ENCODE measurements at regions not wholly inside any gene's neighbourhood (a gene's known extent, or its start where the extent isn't known, plus 50 kb on each side); places are given as distances from the start of the nearest gene placed in this dataset.
"Not testable (repeated sequence)": the region's sequence is repeated elsewhere in the genome, so short reads cannot be mapped to it uniquely, and the experiment has no call there.

GRCh38 chr4:3611778-3612177 is 79.6 kb upstream of the LRPAP1 start:
- peaks cover 18% of the 10 kb centered on the region for H3K27me3 Mint-ChIP-seq (ENCODE audit: insufficient read depth, low read depth)
- DNase-seq (ENCODE audit: low spot score) = no peak
- H3K27ac ChIP-seq = no peak overlapping the region
- H3K79me2 ChIP-seq (ENCODE audit: low read depth) = no peaks in the 10 kb centered on the region
- no peaks in the 10 kb centered on the region for H3K27me3 ChIP-seq
- H3K27ac Mint-ChIP-seq = peak overlapping the region; percentile 57
- H2AFZ ChIP-seq (replicated peaks) = no peak overlapping the region
- no peaks in the 10 kb centered on the region for H3K36me3 Mint-ChIP-seq
- no peaks in the 10 kb centered on the region for H3K36me3 ChIP-seq
- no peak overlapping the region for H3K4me3 ChIP-seq
- H3K4me2 ChIP-seq = no peak overlapping the region
- no peaks in the 10 kb centered on the region for H3K4me1 ChIP-seq
- H3K4me3 Mint-ChIP-seq = no peak overlapping the region
- peaks cover 36% of the 10 kb centered on the region for H3K4me1 Mint-ChIP-seq
- H3K9ac ChIP-seq = no peak overlapping the region
- peaks cover 6% of the 10 kb centered on the region for H3K9me3 Mint-ChIP-seq
- no peaks in the 10 kb centered on the region for H3K9me3 ChIP-seq (ENCODE audit: low read depth)
- H4K20me1 ChIP-seq (ENCODE audit: low read depth) = no peaks in the 10 kb centered on the region
- H3F3A ChIP-seq (ENCODE audit: low read depth) = no peaks in the 10 kb centered on the region
- TF ChIP-seq EZH2 (IDR thresholded peaks at IDR 0.05) = no peak
- TF ChIP-seq CTCF (IDR thresholded peaks at IDR 0.05) = no peak
- TF ChIP-seq EZH2phosphoT487 (IDR thresholded peaks at IDR 0.05) = no peak

- not testable (repeated sequence) for H3K36me3 ChIP-seq; H3K79me2 ChIP-seq (ENCODE audit: low read depth); H3K9me3 ChIP-seq (ENCODE audit: low read depth); H3K9me3 Mint-ChIP-seq; H2AFZ ChIP-seq (replicated peaks); H3K27ac ChIP-seq; H3K27me3 ChIP-seq; DNase-seq (ENCODE audit: low spot score); H3K4me2 ChIP-seq; H3F3A ChIP-seq (ENCODE audit: low read depth); H4K20me1 ChIP-seq (ENCODE audit: low read depth); H3K27ac Mint-ChIP-seq; H3K4me1 ChIP-seq; H3K36me3 Mint-ChIP-seq; H3K4me3 ChIP-seq; H3K9ac ChIP-seq
- Mint-ChIP-seq H3K4me3 (peak overlapping the region; percentile 48), H3K27me3 (ENCODE audit: insufficient read depth, low read depth) (peaks cover 18% of the 10 kb centered on the region), H3K4me1 (peaks cover 32% of the 10 kb centered on the region)
Measured at GRCh38 chr4:3610851-3611250, 78.6 kb upstream of the LRPAP1 start.

DNA sequence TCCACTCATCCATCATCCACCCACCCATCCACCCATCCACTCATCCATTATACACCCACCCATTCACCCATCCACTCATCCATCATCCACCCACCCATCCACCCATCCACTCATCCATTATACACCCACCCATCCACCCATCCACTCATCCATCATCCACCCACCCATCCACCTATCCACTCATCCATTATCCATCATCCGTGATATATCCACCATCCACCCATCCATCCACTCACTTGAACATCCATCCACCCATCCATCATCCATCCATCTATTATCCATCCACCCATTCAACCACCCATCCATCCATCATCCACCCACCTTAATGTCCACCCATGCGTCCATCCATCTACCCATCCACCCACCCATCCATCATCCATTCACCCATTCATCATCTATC is 77.7 kb upstream of the LRPAP1 start:
- peaks cover 24% of the 10 kb centered on the region for H3K4me1 Mint-ChIP-seq
- H2AFZ ChIP-seq (replicated peaks); H3K27ac Mint-ChIP-seq; H3K79me2 ChIP-seq (ENCODE audit: low read depth); H3F3A ChIP-seq (ENCODE audit: low read depth); H3K9me3 Mint-ChIP-seq; H3K27ac ChIP-seq; DNase-seq (ENCODE audit: low spot score); H3K9me3 ChIP-seq (ENCODE audit: low read depth); H4K20me1 ChIP-seq (ENCODE audit: low read depth); H3K36me3 Mint-ChIP-seq; H3K4me2 ChIP-seq; H3K36me3 ChIP-seq; H3K4me3 Mint-ChIP-seq; H3K4me3 ChIP-seq; H3K4me1 ChIP-seq; H3K27me3 ChIP-seq; H3K9ac ChIP-seq: not testable (repeated sequence)
- H3K27me3 Mint-ChIP-seq (ENCODE audit: insufficient read depth, low read depth) = peaks cover 18% of the 10 kb centered on the region

GRCh38 chr4:3607690-3608552 is 75.7 kb upstream of the LRPAP1 start:
- no peak overlapping the region for H3K4me3 ChIP-seq
- H3K36me3 ChIP-seq = no peaks in the 10 kb centered on the region
- H2AFZ ChIP-seq (replicated peaks) = no peak overlapping the region
- DNase-seq (ENCODE audit: low spot score) = no peak
- Mint-ChIP-seq H3K9me3 (peaks cover 6% of the 10 kb centered on the region), H3K27ac (peak overlapping the region; percentile 78), H3K4me3 (no peak overlapping the region), H3K27me3 (ENCODE audit: insufficient read depth, low read depth) (peaks cover 15% of the 10 kb centered on the region), H3K4me1 (peaks cover 11% of the 10 kb centered on the region), H3K36me3 (no peaks in the 10 kb centered on the region)
- H3K4me2 ChIP-seq = no peak overlapping the region
- no peaks in the 10 kb centered on the region for H3K79me2 ChIP-seq (ENCODE audit: low read depth)
- H3K9ac ChIP-seq = no peak overlapping the region
- TF ChIP-seq EZH2phosphoT487 (IDR thresholded peaks at IDR 0.05) = no peak
- H3F3A ChIP-seq (ENCODE audit: low read depth) = no peaks in the 10 kb centered on the region
- no peak overlapping the region for H3K27ac ChIP-seq
- no peaks in the 10 kb centered on the region for H3K9me3 ChIP-seq (ENCODE audit: low read depth)
- no peaks in the 10 kb centered on the region for H3K27me3 ChIP-seq
- H3K4me1 ChIP-seq = no peaks in the 10 kb centered on the region
- H4K20me1 ChIP-seq (ENCODE audit: low read depth) = no peaks in the 10 kb centered on the region

DNA sequence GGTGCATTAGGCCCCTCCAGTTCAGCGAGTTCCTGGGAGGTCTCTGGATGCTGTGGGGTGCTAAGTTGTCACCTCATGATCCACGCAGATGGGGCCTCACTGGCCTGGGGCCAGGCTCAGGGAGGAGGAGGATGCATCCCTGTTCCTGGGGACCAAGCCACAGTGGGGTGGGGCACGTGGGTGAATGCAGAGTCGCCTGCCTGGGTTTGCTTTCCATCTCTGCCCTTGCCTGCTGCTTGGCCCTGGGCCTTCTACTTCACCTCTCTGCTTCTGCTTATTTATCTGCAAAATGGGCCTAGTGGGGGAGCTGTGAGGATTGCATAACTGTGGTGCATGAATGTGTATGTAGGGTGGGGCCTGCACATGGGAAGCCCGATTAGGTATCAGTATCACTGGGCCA is 74.6 kb upstream of the LRPAP1 start:
- not testable (repeated sequence) for H3K27me3 ChIP-seq; H3K4me1 ChIP-seq; H3K36me3 ChIP-seq; H3K9me3 Mint-ChIP-seq; H3K9me3 ChIP-seq (ENCODE audit: low read depth); H3K36me3 Mint-ChIP-seq; H3K4me2 ChIP-seq; H3K27ac ChIP-seq; H3K9ac ChIP-seq; H4K20me1 ChIP-seq (ENCODE audit: low read depth); H3K4me3 ChIP-seq; H2AFZ ChIP-seq (replicated peaks); H3K4me1 Mint-ChIP-seq; H3K27ac Mint-ChIP-seq; H3K4me3 Mint-ChIP-seq; H3F3A ChIP-seq (ENCODE audit: low read depth); H3K79me2 ChIP-seq (ENCODE audit: low read depth); DNase-seq (ENCODE audit: low spot score)
- peaks cover 12% of the 10 kb centered on the region for H3K27me3 Mint-ChIP-seq (ENCODE audit: insufficient read depth, low read depth)

DNA sequence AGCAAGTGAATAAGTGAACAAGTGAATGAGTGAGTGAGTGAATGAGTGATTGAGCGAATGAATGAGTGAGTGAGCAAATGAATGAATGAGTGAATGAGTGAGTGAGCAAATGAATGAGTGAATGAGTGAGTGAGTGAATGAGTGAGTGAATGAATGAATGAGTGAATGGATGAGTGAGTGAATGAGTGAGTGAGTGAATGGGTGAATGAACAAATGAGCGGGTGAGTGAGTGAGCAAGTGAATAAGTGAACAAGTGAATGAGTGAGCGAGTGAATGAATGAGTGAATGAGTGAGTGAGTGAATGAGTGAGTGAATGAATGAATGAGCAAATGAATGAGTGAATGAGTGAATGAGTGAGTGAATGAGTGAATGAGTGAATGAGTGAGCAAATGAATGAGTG is 74.0 kb upstream of the LRPAP1 start:
- H3K27ac Mint-ChIP-seq, H3K36me3 ChIP-seq: not testable (repeated sequence)
- H3K27me3 Mint-ChIP-seq (ENCODE audit: insufficient read depth, low read depth) = peaks cover 12% of the 10 kb centered on the region

More for the DNA sequence above, 74.0 kb upstream of the LRPAP1 start:
- not testable (repeated sequence) for H3K9ac ChIP-seq; H3K4me1 ChIP-seq; H3F3A ChIP-seq (ENCODE audit: low read depth); H3K9me3 ChIP-seq (ENCODE audit: low read depth); DNase-seq (ENCODE audit: low spot score); H3K4me1 Mint-ChIP-seq; H3K79me2 ChIP-seq (ENCODE audit: low read depth); H2AFZ ChIP-seq (replicated peaks); H3K36me3 Mint-ChIP-seq; H3K9me3 Mint-ChIP-seq; H4K20me1 ChIP-seq (ENCODE audit: low read depth); H3K4me3 ChIP-seq; H3K27ac ChIP-seq; H3K4me3 Mint-ChIP-seq; H3K27me3 ChIP-seq; H3K4me2 ChIP-seq
